8988T (cell line): ENCODE measurements at regions not wholly inside any gene's neighbourhood (a gene's known extent, or its start where the extent isn't known, plus 50 kb on each side); places are given as distances from the start of the nearest gene placed in this dataset.
"Not testable (repeated sequence)": the region's sequence is repeated elsewhere in the genome, so short reads cannot be mapped to it uniquely, and the experiment has no call there.

Source experiments
- DNase-seq: peaks from one replicate; pipeline ENCODE4 v3.0.0; 2011

GRCh38 chr1:195740862-195741261 is 867.4 kb downstream of the KCNT2 start:
- DNase-seq: no peak

- DNase-seq: no peak
Observed at GRCh38 chr1:195738966-195739650, 869.1 kb downstream of the KCNT2 start.

DNA sequence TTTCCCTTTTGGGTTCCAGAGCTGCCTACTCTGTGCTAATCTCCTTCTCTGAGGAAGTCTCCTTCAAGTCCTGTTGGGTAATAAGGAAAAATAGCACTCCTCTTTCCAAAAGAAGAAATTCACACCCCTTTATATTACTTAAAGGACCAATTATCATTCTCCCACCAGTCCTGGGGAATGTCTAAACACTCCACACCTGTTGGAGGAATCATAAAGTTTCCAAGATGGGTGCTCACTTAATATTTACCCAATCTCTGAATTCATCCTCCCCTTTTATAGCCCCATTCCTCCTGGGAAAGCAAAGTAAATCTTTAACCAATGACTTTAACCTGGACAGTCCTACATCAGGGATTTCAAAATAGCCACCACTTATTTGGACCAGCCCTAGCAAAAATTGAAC is 873.1 kb downstream of the KCNT2 start:
- no peak for DNase-seq

DNA sequence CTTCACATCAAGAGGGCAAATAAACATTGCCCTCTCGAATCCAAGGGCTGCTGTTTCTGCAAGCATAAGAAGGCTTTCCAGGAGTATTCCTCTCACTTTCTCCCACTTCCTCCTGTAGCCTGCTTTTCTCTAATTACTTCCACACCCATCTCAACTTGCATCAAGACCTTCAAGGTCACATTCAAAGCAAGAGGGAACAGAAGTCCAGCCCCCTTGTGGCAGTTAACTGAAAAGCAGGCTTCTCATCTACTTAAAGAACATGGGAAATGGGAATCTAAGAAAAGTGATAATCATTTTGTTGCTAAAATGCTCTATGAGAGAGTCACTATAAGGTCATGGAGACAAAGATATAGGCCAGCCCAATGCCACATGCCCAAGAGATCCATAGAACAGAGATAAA is 874.4 kb downstream of the KCNT2 start:
- DNase-seq: no peak

DNA sequence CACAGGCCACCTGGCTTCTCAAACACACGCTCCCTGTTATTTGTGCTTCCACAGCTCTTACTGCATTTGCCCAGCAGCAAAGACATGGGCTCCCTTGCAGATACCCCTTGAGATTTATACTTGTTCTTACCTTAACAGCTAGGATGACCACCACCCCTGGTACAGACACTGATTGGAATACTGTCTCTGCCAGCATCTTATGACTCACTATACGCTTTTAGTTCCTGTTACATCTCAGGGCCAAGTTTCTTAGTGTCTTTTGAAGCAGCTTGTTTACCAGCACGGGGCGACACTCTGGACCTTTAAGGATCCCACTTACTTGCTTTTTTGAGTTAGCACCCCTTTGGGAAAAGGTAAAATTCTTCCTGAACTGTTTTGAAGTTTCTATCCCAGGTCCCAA is 874.8 kb downstream of the KCNT2 start:
- DNase-seq: no peak

GRCh38 chr1:195731385-195731784 is 876.9 kb downstream of the KCNT2 start:
- DNase-seq: no peak

GRCh38 chr1:195723796-195724194 is 884.4 kb downstream of the KCNT2 start:
- DNase-seq: no peak

GRCh38 chr1:195722852-195723795 is 885.1 kb downstream of the KCNT2 start:
- not testable (repeated sequence) for DNase-seq

GRCh38 chr1:195722146-195722545 is 886.1 kb downstream of the KCNT2 start:
- DNase-seq: not testable (repeated sequence)

GRCh38 chr1:195721210-195721971 is 886.8 kb downstream of the KCNT2 start:
- no peak for DNase-seq

GRCh38 chr1:195717651-195718050 is 890.6 kb downstream of the KCNT2 start:
- no peak for DNase-seq

DNA sequence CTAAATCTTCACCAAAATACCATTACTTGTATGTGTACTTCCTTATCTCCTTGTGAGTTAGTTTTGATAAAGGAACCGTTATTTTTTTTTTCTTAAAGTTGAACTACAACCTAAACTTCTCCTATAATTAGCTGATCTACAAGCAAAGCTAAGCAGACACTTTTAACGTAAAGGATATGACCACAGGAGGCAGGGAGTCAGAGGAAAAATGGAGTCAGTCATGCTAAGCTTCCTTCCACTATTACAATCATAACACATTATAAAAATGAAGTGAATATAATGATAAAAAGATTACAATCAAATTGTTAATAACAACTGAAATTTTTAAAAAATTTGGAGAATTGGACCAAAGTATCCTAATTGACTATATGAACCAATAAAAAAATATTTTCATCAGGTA is 892.6 kb downstream of the KCNT2 start:
- DNase-seq: no peak

GRCh38 chr1:195714248-195714647 is 894.0 kb downstream of the KCNT2 start:
- DNase-seq: no peak

- no peak for DNase-seq
Observed at GRCh38 chr1:195709821-195710220, 898.4 kb downstream of the KCNT2 start.

DNA sequence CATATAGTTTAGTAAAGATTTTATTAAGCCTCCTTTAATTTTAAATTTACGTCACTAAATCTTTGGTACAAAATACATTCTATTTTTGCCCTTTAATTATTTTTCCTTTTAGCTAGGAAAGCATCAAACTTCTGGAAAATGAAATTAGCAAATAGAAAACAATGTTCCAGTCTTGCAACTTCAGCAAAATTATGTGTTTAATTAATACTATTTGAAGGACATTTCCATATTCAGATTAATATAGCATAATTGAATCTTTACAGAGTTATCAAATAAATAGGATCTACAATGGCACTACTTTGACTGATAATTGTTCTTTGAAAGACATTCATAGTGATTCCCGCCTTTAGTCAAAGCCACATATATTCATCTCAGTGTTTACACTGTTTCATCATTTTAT is 904.2 kb downstream of the KCNT2 start:
- DNase-seq: no peak

- DNase-seq: no peak
Observed at GRCh38 chr1:195701149-195701548, 907.1 kb downstream of the KCNT2 start.

DNA sequence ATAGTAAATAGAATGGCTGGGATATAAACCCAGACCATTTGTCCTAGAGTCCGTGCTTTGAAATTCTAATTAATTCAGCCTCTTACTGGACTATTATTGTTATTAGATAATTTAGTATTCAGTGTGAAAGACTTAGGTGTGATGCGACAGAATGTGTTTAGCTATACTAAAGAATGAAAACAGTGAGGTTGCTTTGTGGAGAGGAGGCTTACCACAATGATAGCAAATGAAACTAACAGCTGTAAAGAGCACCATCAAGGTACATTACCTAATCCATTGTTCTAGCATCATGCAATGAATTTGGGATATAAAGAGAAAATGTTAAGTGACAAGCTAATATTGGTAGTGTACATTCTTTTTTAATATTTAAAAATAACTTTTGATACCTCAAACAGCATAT is 911.1 kb downstream of the KCNT2 start:
- DNase-seq: no peak

DNA sequence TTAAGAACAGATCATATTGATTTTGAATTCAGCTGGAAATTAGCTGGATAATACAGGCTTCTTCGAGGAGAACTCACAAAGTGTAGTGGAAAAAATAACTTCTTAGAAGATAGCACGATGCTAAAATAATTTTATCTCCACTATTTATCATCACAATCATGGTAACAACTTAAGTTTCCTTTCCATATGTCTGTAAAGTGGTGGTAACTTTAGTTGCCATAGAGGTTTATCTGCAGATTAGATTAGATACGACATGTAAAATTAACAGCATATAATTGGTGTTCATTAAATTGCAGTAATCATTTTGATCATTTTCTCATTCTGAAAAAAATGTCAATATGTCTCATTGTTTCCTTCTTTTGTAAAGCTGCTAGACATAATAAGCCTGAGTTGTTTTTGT is 921.5 kb downstream of the KCNT2 start:
- no peak for DNase-seq

- no peak for DNase-seq
Observed at GRCh38 chr1:195664628-195665027, 943.6 kb downstream of the KCNT2 start.

DNA sequence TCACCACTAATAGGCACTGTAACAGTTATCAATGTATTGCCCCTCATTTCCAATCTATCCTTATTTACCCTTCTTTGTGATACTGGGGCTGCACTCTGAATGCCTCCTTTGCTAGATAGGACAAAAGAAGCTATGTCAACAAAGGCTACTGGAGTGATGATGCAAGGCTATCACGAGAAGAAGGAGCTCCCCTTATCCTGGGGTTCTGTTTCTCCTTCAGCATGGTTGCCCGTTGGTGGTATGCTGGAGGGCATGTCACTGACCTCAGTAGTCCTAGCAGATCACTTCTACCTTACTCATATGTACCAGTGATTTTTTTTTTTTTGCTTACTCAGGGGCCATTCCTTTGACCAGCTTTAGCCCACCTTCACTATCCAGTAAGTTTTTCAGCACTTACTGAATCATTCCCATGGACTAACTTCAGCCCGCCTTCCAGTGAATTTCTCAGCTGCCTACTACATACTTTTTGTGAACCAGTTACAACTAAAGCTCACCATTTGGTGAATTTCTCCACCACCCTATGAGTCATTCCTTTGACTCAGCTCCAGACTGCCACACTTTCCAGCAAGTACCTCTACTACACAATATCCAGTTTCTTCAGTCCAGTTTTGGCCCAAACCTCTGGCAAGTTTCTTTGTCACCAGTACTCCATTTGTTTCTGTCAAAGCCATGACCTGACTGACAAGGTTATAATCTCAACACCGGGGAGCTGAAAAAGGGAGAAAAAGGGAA is 944.5 kb downstream of the KCNT2 start:
- no peak for DNase-seq

DNA sequence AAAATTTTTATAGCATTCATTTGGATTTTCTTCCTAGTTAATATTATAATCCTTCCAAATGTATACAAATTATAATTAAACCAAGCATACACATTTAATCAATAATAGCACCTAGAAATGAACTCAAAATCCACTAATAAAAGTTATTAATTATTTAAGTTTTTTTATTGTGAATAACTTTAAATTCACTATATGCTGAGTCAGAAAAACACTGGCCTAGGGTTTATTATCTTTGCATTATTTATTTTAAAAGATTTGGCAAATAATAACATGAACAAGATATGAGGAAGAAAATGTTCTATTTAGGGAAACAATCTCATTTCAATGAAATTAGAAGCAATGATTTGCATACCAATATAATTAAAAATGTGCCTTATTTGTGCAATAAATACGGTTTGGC is 951.5 kb downstream of the KCNT2 start:
- DNase-seq: no peak

- DNase-seq: not testable (repeated sequence)
Observed at GRCh38 chr1:195648875-195649274, 959.4 kb downstream of the KCNT2 start.

GRCh38 chr1:195637539-195637938 is 970.7 kb downstream of the KCNT2 start:
- DNase-seq: no peak
